WERI-Rb-1 (cell line): ENCODE measurements at regions not wholly inside any gene's neighbourhood (a gene's known extent, or its start where the extent isn't known, plus 50 kb on each side); places are given as distances from the start of the nearest gene placed in this dataset.

Experiments
- DNase-seq: peaks from one replicate; pipeline ENCODE4 v3.0.0-alpha.2; 2020
- H3K27ac ChIP-seq: fragments of 250-450 bp; sonication (Bioruptor Pico); 2 replicates; pipeline ENCODE4 v1.5.1; 2020; ENCODE audit warnings: mild to moderate bottlenecking, moderate library complexity
- H3K27me3 ChIP-seq: fragments of 250-450 bp; sonication (Bioruptor Pico); 2 replicates; pipeline ENCODE4 v1.5.1; 2021; ENCODE audit warnings: mild to moderate bottlenecking, low read depth, moderate library complexity; ENCODE audit not compliant: insufficient read depth, severe bottlenecking
- H3K36me3 ChIP-seq: fragments of 250-450 bp; sonication (Bioruptor Pico); 2 replicates; pipeline ENCODE4 v1.5.1; 2020; ENCODE audit warnings: mild to moderate bottlenecking, moderate library complexity
- H3K4me3 ChIP-seq: 2 replicates; pipeline ENCODE4 v1.5.1; 2011; ENCODE audit warnings: low read depth, mild to moderate bottlenecking, control low read depth, low read length
- H3K9me3 ChIP-seq: fragments of 250-450 bp; sonication (Bioruptor Pico); 2 replicates; pipeline ENCODE4 v1.5.1; 2021; ENCODE audit warnings: mild to moderate bottlenecking, moderate library complexity; ENCODE audit not compliant: severe bottlenecking
- CTCF ChIP-seq: IDR thresholded peaks from 2 replicates; pipeline ENCODE4 v1.5.1; 2011; ENCODE audit warnings: low read depth, mild to moderate bottlenecking, control low read depth, inconsistent platforms, low read length

- Histone ChIP-seq H3K27me3 (no peaks in the 10 kb centered on the region), H3K9me3 (peaks cover 4% of the 10 kb centered on the region), H3K36me3 (no peaks in the 10 kb centered on the region), H3K27ac (no peak overlapping the region), H3K4me3 (no peak overlapping the region)
- TF ChIP-seq CTCF = no peak
- DNase-seq = no peak
Measured at GRCh38 chr12:14279845-14280244, 85.6 kb upstream of the ATF7IP start.

- Histone ChIP-seq H3K9me3 (peaks cover 4% of the 10 kb centered on the region), H3K27me3 (no peaks in the 10 kb centered on the region), H3K36me3 (no peaks in the 10 kb centered on the region), H3K27ac (no peak overlapping the region), H3K4me3 (no peak overlapping the region)
- DNase-seq = no peak
- no peak for TF ChIP-seq CTCF
Measured at GRCh38 chr12:14280921-14281320, 84.6 kb upstream of the ATF7IP start.

GRCh38 chr12:14281539-14281938 is 83.9 kb upstream of the ATF7IP start:
- no peak for DNase-seq
- Histone ChIP-seq H3K27me3 (no peaks in the 10 kb centered on the region), H3K36me3 (no peaks in the 10 kb centered on the region), H3K9me3 (peaks cover 4% of the 10 kb centered on the region), H3K27ac (no peak overlapping the region), H3K4me3 (no peak overlapping the region)
- no peak for TF ChIP-seq CTCF

GRCh38 chr12:14283489-14284144 is 81.9 kb upstream of the ATF7IP start:
- H3K36me3 ChIP-seq = no peaks in the 10 kb centered on the region
- no peaks in the 10 kb centered on the region for H3K27me3 ChIP-seq
- peaks cover 4% of the 10 kb centered on the region for H3K9me3 ChIP-seq
- no peak for TF ChIP-seq CTCF
- H3K4me3 ChIP-seq = no peak overlapping the region
- no peak overlapping the region for H3K27ac ChIP-seq
- DNase-seq = no peak

- no peak overlapping the region for H3K4me3 ChIP-seq
- no peaks in the 10 kb centered on the region for H3K27me3 ChIP-seq
- no peaks in the 10 kb centered on the region for H3K36me3 ChIP-seq
- peaks cover 7% of the 10 kb centered on the region for H3K9me3 ChIP-seq
- no peak for TF ChIP-seq CTCF
- DNase-seq = no peak
- no peak overlapping the region for H3K27ac ChIP-seq
Measured at GRCh38 chr12:14284184-14284722, 81.2 kb upstream of the ATF7IP start.

GRCh38 chr12:14289601-14290000 is 75.9 kb upstream of the ATF7IP start:
- TF ChIP-seq CTCF = no peak
- Histone ChIP-seq H3K27me3 (no peaks in the 10 kb centered on the region), H3K27ac (no peak overlapping the region), H3K4me3 (no peak overlapping the region), H3K36me3 (no peaks in the 10 kb centered on the region), H3K9me3 (peaks cover 5% of the 10 kb centered on the region)
- DNase-seq = no peak
